GM12873 (cell line): ENCODE measurements at regions not wholly inside any gene's neighbourhood (a gene's known extent, or its start where the extent isn't known, plus 50 kb on each side); places are given as distances from the start of the nearest gene placed in this dataset.

Source experiments
- TF ChIP-seq, protein P1 (sequence below): IDR thresholded peaks from 2 replicates; pipeline ENCODE4 v1.5.1; 2012; ENCODE audit warnings: low read depth, mild to moderate bottlenecking, moderate library complexity, low read length, control low read depth; ENCODE audit not compliant: insufficient read depth; ENCODE audit errors: missing control alignments

DNA sequence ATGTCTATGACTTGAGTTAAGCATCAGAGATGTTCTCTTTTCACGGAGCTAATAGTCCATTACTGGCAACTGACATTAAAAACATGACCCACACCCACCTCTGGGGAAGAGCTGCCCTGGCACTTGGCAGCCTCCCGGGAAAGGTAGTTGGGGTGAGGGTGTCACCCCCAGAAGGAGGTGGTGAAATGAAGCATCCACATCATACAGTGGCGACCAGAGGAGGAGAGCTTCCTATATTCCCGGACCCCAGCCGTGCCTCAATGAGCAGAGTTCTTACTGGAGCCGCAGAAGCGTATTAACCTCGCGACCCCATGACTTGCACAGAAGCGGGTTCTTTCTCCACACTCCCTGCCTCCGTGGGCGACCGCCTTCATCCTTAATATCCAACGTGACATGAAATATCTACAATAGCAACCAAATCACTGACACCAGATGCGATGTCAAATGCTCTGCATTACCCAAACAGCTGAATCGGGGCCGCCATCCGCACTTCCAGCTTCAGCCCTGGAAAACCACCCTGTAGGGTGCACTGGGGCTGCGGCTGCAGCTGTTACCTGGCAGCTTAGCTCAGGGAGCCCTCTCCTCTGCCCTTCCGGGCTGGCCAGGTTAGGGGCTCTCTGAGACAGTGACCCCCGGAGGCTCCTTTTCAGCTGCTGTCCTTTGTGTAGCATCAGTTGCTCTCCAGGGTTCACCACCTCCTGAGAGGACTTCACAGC is 103.1 kb upstream of the PARD3 start:
- TF ChIP-seq, protein P1, sequence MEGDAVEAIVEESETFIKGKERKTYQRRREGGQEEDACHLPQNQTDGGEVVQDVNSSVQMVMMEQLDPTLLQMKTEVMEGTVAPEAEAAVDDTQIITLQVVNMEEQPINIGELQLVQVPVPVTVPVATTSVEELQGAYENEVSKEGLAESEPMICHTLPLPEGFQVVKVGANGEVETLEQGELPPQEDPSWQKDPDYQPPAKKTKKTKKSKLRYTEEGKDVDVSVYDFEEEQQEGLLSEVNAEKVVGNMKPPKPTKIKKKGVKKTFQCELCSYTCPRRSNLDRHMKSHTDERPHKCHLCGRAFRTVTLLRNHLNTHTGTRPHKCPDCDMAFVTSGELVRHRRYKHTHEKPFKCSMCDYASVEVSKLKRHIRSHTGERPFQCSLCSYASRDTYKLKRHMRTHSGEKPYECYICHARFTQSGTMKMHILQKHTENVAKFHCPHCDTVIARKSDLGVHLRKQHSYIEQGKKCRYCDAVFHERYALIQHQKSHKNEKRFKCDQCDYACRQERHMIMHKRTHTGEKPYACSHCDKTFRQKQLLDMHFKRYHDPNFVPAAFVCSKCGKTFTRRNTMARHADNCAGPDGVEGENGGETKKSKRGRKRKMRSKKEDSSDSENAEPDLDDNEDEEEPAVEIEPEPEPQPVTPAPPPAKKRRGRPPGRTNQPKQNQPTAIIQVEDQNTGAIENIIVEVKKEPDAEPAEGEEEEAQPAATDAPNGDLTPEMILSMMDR, result no peak

DNA sequence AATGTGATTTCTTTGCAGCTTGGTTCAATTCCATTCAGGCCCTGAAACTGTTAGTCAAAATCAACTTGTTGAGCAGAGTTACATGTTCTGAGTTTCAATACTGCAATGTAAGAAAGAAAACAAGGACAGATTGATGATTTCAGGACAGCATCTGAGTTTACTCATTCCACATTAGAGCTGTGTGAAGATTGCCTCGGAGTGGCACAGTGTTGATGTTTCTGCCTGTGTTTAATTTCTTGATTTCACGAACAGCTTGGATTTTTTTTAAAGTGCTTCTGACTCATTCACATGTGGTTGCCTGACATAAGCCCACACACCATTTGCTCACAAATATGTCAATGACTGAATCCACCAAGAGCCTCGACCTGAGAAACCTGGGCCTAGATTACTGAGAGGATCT is 101.2 kb upstream of the PARD3 start:
- TF ChIP-seq, protein P1, result no peak

DNA sequence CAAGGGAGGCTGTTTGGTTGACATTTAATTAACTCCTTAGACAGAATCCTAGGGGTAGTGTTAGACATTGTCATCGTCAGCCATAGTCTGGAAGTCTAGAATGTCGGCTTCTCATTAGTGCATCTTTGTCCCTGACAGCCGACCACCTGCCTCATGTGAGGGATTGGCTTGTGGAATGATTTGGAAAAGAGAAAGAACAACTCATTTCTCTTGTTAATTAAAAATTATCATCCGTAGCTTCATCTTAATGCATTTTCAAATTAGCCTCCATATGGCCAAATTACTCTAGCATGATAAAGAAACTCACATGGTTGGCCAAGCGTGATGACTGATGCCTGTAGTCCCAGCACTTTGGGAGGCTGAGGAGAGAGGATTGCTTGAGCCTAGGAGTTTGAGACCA is 97.7 kb upstream of the PARD3 start:
- TF ChIP-seq, protein P1, result no peak

DNA sequence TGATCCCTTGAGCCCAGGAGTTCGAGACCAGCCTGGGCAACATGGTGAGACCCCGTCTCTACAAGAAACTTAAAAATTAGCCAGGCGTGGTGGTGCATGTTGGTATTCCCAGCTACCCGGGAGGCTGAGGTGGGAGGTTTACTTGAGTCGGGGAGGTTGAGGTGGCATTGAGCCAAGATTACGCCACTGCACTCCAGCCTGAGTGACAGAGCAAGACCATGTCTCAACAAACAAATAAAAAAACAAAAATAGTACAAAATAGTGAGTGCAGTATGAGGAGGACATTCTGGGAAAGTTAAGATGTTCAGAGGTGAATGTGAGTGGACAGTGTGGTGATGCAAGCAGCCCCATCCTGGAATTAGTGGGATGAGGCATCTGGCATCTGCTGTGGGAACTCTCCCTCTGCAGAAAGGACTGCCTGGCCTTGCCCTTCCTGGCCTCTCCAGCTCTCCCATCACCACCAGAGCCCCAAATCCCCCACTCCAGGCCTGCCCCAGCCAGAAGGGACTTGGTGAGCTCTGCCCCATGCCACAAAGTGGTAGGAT is 96.6 kb upstream of the PARD3 start:
- TF ChIP-seq, protein P1, result no peak

DNA sequence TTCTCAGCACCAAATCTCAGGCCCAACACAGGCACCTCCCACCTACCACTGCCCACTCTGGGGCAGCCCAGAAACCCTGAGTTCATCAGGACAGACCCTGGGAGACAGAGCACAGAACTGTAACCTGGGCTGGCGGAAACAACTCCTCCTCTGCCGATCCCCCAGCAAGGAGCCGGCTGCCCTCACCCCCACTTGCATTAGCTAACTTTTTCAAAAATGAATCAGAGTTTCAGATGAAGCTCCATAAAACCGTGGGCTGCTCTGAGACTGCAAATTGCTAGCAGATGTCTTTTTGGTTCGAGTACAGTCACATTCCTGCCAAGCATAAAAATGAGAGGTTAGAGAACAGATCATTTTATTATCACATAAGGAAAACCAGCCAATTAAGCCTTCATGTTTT is 93.4 kb upstream of the PARD3 start:
- TF ChIP-seq, protein P1, result no peak

DNA sequence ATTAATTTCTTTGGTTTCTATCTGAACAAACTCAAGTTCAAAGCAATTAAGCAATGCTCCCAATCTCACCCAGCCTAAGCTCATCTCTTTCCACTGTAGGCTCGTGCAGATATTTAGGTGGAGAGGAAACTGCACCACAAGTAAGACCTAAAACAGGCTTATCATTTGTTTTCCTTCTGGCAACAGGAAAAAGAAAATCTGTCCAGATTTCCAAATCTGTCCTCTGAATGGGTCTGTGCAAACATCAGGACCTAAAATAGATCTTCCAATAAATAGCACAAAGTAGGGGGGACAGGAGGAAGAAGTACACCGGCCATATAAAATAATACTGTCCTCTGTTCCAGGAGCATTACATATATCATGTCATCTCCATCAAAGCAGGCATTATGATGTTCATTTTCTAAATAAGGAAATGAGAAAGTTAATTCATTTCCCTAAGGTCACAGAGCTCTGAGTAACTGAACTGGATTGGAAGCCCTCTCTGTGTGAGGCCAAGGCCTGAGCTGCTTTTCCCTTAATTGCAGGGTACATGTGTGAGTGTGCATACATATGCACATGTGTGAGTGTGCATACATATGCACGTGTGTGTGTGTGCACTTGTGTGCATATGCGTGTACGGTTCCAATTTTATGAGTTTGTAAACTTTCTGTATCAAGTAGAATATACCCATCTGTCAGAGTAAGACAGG is 92.8 kb upstream of the PARD3 start:
- TF ChIP-seq, protein P1, result no peak
